ENCODE measurements at regions not wholly inside any gene's neighbourhood (a gene's known extent, or its start where the extent isn't known, plus 50 kb on each side); places are given as distances from the start of the nearest gene placed in this dataset.

- Histone ChIP-seq H3K18ac (ENCODE audit: extremely low read depth, low read length) (no peak overlapping the region), H3K56ac (replicated peaks; ENCODE audit: insufficient read length, low read depth, low read length) (no peak overlapping the region), H3K23me2 (ENCODE audit: low read depth, low read length) (no peaks in the 10 kb centered on the region), H2BK120ac (replicated peaks; ENCODE audit: low read depth, low read length) (no peak overlapping the region), H4K5ac (ENCODE audit: insufficient read length, low read depth, low read length) (no peak overlapping the region), H3K4me1 (replicated peaks in 1 of 4; ENCODE audit: control insufficient read depth in 3 of 4, insufficient read depth in 4 of 4, low read length in 3 of 4) (no peaks in the 10 kb centered on the region), H3K36me3 (ENCODE audit: control insufficient read depth in 2 of 4, insufficient read depth in 4 of 4, low read length in 3 of 4) (no peaks in the 10 kb centered on the region), H3K27me3 (replicated peaks in 1 of 4; ENCODE audit: control insufficient read depth in 3 of 4, extremely low read depth in 1 of 4, insufficient read depth in 3 of 4, low read length in 3 of 4) (no peaks in the 10 kb centered on the region), H3K79me1 (ENCODE audit: low read depth, low read length) (no peaks in the 10 kb centered on the region), H3K79me2 (ENCODE audit: control insufficient read depth in 1 of 2, insufficient read depth in 2 of 2, low read length in 2 of 2) (no peaks in the 10 kb centered on the region), H3K9ac (replicated peaks in 1 of 4; ENCODE audit: extremely low read depth in 1 of 4, low read depth in 3 of 4, low read length in 3 of 4) (no peak overlapping the region), H2AK5ac (ENCODE audit: low read depth, low read length) (no peak overlapping the region), H3K23ac (ENCODE audit: insufficient read length) (no peak overlapping the region), H4K91ac (replicated peaks; ENCODE audit: insufficient read length, low read length) (no peak overlapping the region), H2BK15ac (ENCODE audit: low read length) (no peak overlapping the region), H3K14ac (ENCODE audit: insufficient read length) (no peak overlapping the region), H3K4me3 (ENCODE audit: extremely low read depth in 1 of 4, insufficient read depth in 2 of 4, low read depth in 3 of 4, low read length in 4 of 4) (no peak overlapping the region), H2BK5ac (ENCODE audit: low read depth, low read length) (no peak overlapping the region), H4K20me1 (replicated peaks in 1 of 2; ENCODE audit: control insufficient read depth in 1 of 2, insufficient read depth in 2 of 2, low read length in 2 of 2) (no peaks in the 10 kb centered on the region), H4K8ac (ENCODE audit: extremely low read depth, insufficient read depth, low read length) (no peak overlapping the region), H3K4ac (replicated peaks; ENCODE audit: insufficient read length, low read depth, low read length) (no peak overlapping the region), H3K4me2 (ENCODE audit: insufficient read depth in 1 of 2, low read depth in 2 of 2, low read length in 2 of 2) (no peak overlapping the region), H3K27ac (ENCODE audit: low read depth, low read length) (no peak overlapping the region), H3K9me3 (ENCODE audit: insufficient read depth in 2 of 2, low read depth in 1 of 2, low read length in 1 of 2) (no peaks in the 10 kb centered on the region), H2AFZ (ENCODE audit: low read length) (peak overlapping the region; percentile 43; the same call in 1 of the 2 replicates), H2BK20ac (ENCODE audit: low read length) (no peak overlapping the region), H2BK12ac (ENCODE audit: low read depth, low read length) (no peak overlapping the region)
- 90% methylated on average over 4 of the region's 4 CpGs; no CpG with 5 or more reads in 1 of the 2 experiments for WGBS, 2 experiments (ENCODE audit: extremely low coverage in 1 of 2, insufficient coverage in 1 of 2, insufficient read length in 1 of 2, insufficient replicate concordance in 2 of 2, low coverage in 1 of 2, low lambda C conversion rate in 2 of 2, missing lambda C conversion rate in 1 of 2)
- no peak for DNase-seq (ENCODE audit: low read depth in 1 of 2, low spot score in 2 of 2)
- no peak for FAIRE-seq
- POLR2A ChIA-PET (ENCODE audit: partially characterized antibody), result no interaction called here
- CTCF ChIA-PET (ENCODE audit: partially characterized antibody), result interaction anchor here (0.6 kb wide), 1 partner anchor 153 kb away, joined by 3 read pairs; no protein-coding TSS in a partner anchor
- no peak for TF ChIP-seq ASH2L (IDR thresholded peaks at IDR 0.05; ENCODE audit: low read length)
- TF ChIP-seq BRCA1 (IDR thresholded peaks at IDR 0.05; ENCODE audit: low read depth, low read length), result no peak
- no peak for TF ChIP-seq CBX5 (IDR thresholded peaks at IDR 0.05; ENCODE audit: low read depth, low read length)
These were observed 861.3 kb downstream of the CCDC85A start for GRCh38 chr2:57044931-57045635.

All from H1 (cell line).